Suppressor macrophage treated with lipopolysaccharide for 4 hours (primary cell): ENCODE measurements at regions not wholly inside any gene's neighbourhood (a gene's known extent, or its start where the extent isn't known, plus 50 kb on each side); places are given as distances from the start of the nearest gene placed in this dataset.
"Not testable (repeated sequence)": the region's sequence is repeated elsewhere in the genome, so short reads cannot be mapped to it uniquely, and the experiment has no call there.

Source experiments
- DNase-seq: peaks from one replicate; pipeline ENCODE4 v3.0.0-alpha.2; 2020

DNA sequence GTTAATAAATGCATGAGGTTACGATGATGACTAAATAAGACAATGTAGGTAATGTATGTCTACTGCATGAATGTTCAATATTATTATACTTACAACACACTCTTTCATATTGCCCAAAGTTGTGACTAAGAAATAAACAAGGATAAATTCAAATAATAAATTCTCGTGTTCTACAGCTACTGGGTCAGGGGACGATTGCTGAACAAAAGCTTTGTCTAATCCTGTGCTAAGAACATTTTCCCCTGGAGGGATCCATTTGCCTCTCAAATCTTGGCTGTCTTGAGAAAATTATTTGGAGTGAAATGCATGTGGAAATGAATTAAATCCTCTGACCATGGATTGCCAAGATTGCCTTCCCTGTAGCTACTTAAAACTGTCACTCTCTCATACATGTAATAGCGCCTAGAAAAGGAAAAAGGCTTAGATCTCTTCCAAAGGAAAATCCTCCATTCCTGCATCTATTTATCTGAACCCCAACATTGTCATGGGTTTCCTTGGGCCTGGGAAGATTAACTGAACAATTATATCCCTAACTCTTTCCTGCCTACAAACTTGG, 893.8 kb upstream of the ACO1 start:
- DNase-seq, result no peak

GRCh38 chr9:31492229-31492628, 892.2 kb upstream of the ACO1 start:
- DNase-seq, result no peak

- no peak for DNase-seq
These were observed 884.0 kb upstream of the ACO1 start for GRCh38 chr9:31500422-31500821.

- no peak for DNase-seq
These were observed 865.4 kb upstream of the ACO1 start for GRCh38 chr9:31519011-31519410.

GRCh38 chr9:31519424-31519823, 865.0 kb upstream of the ACO1 start:
- no peak for DNase-seq

GRCh38 chr9:31519826-31520225, 864.6 kb upstream of the ACO1 start:
- DNase-seq, result no peak

- no peak for DNase-seq
These were observed 864.0 kb upstream of the ACO1 start for GRCh38 chr9:31520301-31521085.

DNA sequence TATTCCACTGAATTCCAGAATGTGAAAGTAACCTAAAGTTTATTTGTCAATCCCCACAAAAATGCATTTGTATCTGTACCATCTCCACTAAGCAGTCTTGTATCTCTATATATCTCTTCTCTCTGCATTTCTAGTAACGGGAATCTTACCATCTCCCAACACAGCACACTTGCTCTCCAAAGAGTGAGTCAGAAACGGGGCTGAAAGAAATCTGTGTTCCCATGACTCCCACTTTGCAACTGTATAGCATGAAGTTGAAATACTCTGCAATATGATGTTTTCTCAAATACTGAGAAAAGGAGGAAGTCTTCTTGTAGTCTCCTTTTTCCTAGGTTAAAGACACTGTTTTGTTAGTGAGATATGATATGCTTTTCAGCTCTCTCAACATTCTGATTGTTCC, 848.8 kb upstream of the ACO1 start:
- no peak for DNase-seq

DNA sequence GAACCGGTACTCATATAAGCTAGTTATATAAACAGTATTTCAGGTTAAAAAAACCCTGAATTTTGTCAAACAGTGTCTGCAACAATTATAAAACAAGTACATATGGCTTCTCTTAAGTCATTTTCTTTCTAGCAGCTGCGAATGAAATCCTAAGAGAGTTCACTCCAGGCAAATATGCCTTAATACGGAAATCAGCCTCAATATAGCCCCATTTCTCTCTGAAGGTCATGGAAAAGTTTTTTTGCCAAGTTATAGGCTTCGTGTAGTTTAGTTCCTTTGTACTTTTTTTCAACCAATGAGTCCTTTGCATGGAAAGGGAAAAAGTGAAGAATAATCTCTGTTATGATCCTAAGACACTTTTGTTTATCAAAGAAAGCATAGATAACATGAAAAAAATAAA, 848.0 kb upstream of the ACO1 start:
- DNase-seq, result no peak

DNA sequence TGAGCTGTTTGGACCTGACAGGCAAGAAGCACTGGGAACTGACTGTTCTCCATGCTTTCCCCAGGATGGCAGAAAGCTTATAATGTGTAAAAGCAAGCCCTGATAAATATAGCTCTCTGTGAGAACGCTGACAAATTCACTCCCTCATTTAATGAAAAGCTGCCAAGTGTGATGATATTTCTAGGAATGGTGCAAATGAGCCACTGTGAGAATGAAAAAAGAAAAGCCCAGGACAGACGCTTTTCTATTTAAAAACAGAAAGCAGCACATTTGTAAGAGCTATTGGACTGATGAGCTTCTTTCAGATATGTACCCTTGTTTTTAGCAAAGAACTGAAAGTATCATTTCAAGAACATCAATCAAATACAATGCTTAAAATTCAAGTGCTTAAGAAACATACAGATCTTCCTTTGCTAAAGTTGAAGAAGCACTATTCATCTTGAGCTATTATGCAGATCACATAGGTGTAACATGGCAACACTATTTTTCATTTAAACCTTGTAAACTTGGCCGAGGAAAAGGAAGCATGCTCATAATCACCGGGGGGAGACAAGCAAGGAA, 842.6 kb upstream of the ACO1 start:
- no peak for DNase-seq

- no peak for DNase-seq
These were observed 841.9 kb upstream of the ACO1 start for GRCh38 chr9:31542384-31543055.

DNA sequence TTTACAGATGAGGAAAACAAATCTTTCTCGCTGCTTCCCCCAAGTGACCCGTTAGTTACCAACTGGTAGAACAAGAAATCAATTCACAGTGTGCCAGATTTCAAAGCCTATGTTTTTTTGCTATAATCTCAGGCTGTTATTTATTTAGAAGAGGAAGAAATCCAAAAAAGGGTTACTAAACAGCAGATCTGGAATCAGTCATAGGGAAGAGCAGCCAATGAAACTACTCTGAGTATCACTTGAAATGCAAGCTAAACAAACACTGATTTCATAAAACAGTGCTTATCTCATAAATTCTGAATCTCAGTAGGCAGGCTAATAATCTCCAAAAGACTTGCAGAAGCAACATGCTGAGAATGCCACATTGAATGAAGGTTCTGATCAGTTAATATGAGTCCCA, 829.5 kb upstream of the ACO1 start:
- no peak for DNase-seq

DNA sequence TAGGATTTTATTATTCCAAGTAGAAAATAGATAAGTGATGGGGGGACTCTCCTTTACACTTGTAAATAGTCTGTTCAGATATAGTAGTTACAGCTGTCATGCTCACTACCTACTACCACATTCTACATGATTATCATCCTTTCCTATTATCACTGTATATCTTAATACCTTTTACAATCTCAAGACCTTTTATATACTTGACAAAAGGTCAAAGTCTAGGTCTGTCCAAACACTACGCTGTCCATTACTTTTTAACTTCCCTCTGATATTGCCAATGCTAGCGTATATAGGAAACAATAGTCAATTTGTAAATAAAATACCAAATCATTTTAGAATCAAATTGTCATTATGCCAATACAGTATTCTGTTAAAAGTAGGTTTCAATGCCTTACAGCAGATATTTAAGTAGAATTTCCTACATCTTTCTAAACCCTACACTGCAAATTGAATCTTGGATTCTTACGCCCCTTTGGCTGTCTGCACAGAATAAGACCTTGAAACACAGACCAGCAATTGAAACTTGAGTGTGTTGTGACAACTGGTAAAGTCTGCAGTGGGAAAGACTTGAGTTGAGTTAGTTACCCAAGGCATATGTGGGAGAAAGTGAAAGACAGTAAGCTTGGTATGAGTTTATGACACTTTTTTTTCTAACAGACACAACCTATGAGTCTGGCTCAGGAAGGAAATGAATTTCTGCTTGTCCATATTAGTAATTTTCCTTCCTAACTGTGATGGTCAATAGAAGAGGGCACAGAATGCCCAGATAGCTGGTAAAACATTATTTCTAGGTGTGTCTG, 827.6 kb upstream of the ACO1 start:
- no peak for DNase-seq

DNA sequence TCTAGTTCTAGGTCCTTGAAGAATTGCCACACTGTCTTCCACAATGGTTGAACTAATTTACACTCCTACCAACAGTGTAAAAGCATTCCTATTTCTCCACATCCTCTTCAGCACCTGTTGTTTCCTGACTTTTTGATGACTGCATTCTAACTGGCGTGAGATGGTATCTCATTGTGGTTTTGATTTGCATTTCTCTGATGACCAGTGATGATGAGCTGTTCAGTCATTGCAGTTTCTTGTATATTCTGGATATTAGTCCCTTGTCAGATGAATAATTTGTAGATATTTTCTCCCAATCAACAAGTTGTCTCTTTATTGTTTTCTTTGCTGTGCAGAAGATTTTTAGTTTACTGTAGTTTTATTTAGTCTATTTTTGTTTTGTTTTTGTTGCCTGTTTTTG, 812.3 kb upstream of the ACO1 start:
- DNase-seq, result not testable (repeated sequence)

DNA sequence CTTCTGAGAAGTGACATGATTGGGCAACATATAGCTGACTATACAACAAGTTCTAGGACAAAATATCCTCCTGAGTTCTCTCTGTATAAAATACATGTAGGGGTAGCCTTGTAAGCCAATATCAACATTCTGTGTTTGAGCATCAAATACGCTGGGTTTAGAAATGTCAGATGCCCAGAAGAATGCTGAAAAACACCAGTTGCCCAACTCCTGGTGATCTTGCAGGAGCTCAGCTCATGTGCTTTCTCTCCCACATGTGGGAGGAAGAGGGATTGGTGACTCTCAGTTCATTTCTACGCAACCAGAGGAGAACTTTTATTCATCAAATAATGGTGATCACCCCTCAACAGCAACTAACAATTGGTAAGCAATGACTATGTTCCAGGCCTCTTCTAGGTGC, 810.9 kb upstream of the ACO1 start:
- DNase-seq, result no peak

DNA sequence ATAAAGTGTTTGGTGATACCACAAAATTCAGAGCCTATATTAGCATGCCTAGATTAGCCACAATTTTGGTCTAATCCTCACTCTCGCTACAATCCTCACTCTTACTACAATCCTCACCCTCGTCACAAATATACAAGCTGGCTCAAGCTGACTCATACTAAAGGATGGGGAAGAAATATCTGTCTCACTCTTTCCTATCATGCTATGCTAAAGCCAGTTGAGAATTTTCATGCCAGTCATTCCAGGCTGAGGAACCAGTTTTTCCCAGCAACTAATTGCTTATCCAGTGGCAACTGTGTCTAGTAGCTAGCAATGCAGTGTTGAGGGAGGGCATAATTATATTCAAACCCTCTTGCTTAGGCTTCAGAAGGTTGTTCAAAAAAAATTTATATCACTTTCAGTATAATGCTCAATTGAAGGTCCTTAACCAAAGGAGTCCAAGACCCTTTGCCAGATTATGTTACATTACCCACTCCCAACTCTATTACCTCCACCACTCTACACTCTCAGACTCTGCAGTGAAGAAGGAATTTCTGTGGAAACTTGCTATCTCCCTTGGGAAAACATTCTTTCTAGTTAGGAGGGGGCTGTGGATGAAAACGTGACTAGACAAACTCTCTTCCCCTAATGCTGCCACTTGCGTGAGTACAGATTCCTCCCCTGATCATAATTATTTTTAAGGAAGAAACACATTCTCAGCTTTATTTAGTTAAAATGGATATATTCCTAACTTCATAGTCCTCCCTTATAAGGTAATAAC, 810.3 kb upstream of the ACO1 start:
- DNase-seq, result no peak

DNA sequence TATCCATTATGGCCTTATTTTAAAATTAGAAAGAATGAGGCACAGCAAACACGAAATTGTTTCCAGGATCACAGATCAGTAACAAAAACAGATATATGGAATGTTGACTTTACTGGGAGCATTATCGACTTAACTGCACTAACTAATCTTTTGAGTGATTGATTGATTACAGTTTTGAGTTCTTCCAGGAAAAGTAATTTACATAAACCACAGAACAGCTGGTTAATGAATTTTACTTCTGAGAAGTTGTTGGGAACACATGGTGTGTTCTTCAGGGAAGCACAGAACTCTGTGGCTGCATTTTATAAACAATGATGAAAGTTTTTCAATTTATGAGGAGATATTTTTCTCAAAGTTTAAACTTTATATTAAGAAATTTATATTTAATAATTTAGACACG, 802.4 kb upstream of the ACO1 start:
- DNase-seq, result no peak

DNA sequence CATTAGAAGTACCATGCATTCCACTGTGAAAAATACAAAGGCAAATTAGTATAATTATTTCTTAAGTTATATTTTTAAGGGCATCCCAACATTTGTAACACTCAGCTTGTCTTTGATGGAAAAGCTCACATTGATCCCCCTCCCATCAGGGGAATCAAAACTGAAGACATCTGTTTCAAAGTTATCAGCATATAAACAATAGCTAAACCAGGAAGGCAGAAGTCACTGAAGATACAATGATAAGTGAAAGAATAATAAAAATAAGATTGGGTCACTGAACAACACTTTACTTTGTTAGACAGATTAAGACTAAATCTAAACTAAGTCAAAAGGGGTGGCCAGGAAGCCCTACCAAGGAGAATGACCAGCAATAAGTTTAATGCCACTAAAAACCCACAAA, 801.9 kb upstream of the ACO1 start:
- no peak for DNase-seq

DNA sequence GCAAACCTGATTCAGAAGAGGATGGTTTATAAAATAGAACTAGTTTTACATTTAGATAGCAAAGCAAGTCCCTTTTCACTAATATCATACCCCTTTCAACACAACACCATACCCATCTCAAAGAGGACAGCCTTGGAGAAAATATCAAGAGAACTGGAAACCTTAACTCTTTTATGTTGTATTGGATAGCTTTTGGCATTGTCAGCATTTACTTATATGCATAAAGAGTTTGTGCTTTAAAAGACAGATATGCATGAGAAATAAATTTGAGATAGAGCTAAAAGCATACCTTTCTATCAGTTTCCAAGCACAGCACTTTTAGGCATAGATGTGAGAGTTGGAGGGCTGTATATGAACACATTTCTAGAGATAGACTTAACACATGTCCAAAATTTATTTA, 799.3 kb upstream of the ACO1 start:
- no peak for DNase-seq

DNA sequence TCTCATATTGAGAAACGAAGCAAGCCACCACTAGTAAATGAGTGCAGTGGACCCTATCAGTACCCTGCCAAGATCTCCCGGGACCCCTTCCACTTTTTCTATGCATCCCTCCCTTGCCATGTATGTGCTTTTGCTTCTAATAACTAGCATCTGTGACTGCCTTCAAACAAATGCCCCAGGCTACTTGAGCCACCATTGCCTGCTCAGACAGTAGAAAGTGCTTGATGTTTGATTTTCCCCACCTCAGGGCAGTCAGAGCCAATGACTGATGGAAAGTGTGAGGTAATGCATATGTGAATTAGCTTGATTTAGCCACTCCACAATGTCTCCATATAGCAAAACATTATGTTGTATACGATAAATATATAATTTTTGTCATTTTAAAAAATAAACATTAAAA, 797.3 kb upstream of the ACO1 start:
- no peak for DNase-seq

- no peak for DNase-seq
These were observed 796.4 kb upstream of the ACO1 start for GRCh38 chr9:31588006-31588405.

- DNase-seq, result no peak
These were observed 795.7 kb upstream of the ACO1 start for GRCh38 chr9:31588756-31589155.

- DNase-seq, result no peak
These were observed 794.4 kb upstream of the ACO1 start for GRCh38 chr9:31590091-31590490.
